Dedifferentiated amniotic fluid mesenchymal stem cell (primary cell): ENCODE measurements at regions not wholly inside any gene's neighbourhood (a gene's known extent, or its start where the extent isn't known, plus 50 kb on each side); places are given as distances from the start of the nearest gene placed in this dataset.

Source experiments
- DNase-seq: peaks from one replicate; pipeline ENCODE4 v3.0.0-alpha.2; 2016; ENCODE audit errors: extremely low spot score

DNA sequence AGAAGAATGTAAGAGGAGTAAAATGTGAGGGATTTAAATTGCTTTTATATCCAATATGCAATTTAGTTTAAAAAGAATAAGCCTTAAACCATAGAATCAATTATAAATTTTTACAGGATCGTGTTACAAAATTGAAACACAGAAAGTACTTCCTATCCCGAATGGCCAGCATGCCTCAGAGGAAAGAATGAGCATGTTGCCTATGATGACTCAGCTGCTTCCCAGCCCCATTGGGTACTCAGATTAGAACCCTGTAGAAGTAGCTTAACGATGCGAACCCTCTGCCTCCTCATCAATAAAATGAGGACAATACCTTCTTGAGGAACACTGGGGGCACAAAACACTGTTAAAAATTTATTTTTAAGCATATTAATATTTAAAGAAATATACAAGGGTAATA is 113.4 kb upstream of the CDK1 start:
- no peak for DNase-seq

DNA sequence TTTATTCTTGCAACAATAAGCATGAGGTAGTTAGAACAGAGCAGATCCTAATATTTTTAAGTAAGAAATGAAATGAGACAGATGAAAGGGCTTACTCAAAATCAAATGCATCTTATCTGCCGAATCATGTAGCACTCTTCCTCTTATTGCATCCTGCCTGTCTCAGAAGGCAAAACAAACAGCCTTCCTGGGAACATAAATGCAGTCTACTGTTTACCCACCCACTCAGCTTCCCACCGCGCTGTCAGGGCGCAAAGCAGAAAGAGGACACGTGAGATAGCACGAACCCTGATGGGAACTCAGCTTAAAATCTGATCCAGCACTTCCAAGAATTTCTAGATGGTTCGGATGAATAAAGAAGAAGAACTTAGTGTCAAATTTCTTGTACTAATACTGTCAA is 114.4 kb upstream of the CDK1 start:
- no peak for DNase-seq

DNA sequence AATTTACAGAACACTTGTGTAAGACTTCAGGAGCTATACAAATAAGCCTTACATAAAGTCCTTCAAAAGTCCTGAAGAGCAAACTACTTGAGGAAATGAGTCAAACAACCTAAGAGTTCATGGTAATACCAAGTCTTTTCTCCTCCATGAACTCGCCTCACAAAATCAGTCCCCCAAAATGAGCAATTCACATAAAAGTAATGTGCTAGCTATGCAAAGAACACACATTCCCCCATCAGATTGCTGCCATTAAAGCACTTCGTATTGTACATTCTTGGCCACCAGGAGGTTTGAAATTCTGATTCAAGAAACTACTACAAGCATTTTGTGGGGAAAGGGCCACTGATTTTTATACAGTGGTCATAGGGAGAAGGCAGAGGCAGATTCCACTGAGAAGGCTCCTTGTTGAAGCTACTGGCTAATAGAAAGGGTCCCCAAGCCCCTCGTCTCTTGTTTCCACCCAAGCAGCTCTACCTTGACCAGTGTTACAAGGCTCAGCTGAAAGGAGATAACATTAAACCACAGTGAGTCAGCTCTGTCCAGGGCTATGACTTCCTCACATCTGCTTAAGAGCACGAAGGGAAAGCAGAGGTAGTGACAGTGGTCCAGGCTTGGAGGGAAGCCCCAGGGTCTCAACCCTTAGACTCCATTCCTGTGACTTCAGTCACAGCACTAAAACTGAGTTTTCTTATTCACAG is 115.2 kb upstream of the CDK1 start:
- no peak for DNase-seq

DNA sequence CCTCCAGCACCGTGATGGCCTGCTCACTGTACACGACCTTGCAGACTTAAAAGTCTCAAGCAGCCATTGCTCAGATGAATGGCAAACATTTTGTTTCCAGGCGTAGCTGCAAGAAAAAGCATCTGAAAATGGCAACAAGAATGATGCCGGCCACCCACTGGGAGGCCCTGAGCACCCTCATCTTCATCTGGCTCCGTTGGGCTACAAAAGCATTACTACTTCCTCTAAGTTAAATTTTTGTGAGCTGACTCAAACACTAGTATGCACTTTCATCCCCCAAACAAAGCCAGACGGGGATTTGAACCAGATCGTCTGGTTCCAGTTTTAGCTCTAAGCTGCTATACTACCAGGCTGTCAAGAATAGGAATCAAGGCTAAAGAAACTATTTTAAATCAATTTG is 116.6 kb upstream of the CDK1 start:
- peak; percentile 16 for DNase-seq

DNA sequence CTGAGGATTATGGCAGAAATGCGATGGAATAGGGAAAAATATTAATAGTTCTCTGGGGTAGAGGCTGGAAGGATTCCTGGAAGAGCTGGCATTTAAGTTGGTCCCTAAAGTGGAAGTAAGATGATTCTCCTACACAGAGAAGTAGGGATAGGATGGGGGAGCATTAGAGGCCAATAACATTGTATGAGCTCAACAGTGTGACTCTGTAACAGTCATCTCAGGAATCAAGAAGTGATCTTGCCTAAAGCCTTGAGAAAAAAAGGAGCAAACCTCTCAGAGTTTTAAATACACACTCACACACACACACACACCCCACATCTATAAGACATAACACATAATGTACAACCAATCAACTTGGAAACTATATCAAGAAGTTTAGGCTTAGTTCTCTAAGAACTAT is 117.7 kb upstream of the CDK1 start:
- no peak for DNase-seq

DNA sequence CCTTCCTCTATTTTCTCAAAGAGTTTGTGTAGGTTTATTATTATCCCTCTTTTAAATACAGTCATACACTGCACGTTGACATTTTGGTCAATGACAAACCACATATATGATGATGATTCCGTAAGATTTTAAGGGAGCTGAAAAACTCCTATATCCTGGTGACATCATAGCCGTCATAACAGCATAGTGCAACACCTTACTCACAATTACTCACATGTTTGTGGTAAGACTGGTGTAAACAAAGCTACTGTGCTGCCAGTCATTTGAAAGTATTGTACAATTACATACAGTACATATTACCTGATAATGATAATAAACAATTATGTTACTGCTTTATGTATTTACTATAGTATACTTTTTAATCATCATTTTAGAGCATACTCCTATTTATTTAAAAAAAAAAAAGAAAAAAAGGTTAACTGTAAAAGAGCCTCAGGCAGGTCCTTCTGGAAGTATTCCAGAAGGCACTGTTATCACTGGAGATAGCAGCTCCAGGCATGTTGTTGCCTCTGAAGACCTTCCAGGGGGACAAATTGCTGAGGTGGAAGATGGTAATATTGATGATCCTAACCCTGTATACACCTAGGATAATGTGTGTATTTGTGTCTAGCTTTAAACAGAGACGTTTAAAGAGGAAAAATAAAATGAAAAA is 123.3 kb upstream of the CDK1 start:
- no peak for DNase-seq

DNA sequence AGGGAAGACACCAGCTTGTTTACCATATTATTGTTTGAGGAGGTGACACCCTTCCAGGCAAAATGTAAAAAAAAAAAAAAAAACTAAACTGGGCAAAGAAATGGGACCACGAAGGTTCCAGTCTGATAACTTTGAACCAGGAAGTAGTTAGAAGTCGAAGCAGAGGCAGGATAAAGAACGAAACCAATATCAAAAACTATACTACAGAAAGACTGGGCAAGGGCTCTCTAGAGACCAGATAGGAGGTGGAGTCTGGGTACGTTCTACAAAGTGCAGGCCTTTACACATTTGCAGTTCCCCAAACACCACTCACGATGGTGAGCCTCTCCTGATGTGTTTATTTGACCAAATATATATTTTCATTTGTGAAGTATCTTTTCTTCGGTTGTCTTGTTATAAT is 125.7 kb upstream of the CDK1 start:
- no peak for DNase-seq

DNA sequence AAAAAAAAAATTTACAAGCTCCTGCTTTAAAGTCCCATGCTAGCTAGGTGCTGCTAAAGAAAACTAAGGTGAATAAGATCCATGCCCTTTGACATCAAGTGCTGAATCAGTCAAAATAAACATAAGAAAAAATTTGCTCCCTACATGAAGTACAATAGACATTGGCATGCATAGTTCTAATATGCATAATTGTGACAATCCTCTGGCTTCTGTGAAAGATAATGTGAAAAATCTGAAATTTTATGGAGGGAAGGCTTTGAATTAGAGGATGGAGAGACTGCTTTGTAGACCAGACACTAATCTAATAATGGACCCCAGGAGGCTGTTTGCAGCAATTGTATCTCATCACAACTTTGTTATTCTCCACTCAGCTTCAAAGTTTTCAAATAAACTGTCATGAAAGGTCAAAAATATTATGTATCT is 127.9 kb upstream of the CDK1 start:
- no peak for DNase-seq

DNA sequence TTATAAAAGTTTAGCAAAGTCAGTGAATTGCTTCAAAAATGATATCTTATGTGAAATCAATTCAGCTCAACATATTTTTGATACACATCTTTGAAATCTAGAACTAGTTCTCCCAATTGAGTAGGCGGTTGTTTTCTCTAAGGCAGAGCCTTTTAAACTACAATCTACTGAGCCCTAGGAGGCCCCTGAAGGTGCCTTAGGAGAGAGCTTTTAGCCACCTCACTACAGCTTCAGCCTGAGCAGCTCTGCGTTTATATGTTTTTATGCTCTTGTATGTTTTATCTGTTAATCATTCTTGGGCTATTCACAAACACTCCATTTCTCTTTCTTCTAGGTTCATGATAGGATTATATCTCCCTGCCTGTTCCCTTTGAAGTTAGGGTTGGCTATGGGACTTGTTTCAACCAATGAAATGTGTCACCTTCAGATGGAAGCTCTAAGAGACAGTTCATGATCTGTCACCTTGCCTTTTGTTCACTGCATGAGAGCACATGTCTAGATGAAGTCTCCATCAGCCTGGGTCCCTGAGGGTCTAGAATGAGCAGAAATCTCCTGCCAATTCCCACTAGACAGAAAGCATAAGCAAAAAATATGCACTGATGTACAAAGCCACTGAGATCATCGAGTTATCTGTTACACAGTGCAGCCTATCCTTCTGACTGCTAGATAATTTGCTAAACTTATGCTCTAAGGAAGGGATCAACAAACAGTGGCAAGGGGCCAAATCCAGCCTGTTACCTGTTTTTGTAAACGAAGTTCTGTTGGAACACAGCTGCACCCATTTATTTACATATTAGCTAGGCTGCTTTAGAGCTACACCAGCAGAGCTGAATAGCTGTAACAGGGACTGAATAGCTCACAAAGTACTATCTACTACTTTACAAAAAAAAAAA is 128.5 kb upstream of the CDK1 start:
- no peak for DNase-seq

DNA sequence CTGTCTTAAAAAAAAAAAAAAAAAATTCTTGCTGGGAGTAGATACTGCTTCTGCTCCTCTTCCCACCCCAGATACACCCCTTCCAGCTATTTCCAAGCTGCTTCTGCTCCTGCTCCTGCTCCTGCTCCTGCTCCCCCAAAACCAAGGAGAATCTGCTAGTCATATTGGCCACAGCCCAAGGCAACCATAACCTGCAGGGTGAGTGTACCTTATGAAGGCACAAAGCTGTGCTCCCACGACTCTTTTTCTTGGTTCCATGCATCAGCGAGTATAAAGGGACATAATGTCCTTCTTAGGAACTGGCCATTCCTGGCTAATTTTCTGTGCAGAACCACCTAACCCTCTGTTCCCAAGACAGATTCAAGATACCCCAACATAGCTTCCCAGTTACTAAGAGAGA is 129.5 kb upstream of the CDK1 start:
- DNase-seq: no peak

DNA sequence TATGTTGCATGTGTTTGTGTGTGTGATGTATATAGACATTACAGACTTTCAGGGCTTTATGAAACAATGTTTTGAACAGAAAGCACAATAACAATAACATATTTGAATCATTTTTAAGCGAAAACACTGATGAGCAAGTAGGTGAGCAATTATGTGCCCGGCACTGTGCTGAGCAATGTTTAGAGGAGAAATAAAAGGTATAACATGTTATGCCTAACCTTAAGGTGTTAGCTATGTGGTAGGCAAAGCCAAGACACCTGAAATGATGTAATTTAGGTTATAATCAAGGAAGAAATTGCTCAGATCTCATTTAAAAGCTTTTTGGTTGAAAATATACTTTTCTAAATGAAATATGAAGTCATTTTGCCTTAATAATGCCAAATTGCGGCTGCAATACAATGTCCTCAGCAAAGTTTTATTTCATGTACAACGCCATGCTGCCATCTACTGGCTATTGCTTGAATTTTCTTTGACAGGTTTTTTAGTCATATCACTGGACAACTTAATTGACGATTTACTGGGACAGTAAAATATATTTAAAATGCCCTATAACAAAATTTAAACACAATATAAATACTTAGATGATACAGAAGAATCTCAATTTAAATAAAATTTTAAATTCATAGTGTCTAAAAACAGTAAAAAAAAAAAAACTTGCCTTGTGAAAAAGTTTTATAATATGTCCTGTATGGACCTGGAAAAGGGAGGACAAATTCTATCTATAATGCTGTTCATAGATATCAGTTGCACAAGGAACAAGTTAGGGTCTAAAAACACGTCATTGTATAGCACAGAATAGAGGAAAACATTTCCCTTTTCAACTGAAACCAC is 131.1 kb upstream of the CDK1 start:
- DNase-seq: peak; percentile 76

DNA sequence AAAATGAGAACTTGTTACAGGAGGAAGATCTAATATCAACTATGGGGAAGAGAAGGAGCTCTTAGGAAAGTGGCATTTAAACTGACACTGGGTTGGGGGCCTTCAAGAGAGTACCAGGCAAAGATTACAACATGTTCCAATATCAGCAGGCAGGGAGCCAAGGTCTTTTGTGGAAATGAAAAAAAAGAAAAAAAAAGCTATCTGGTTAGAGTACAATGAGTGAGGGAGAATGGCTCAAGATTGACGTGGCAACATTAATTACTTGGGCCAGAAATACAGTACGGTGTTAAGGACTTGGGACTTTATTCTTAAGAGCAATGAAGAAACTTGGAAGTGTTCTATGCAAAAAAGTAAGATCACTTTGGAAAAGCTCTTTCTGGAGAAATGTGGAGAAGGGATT is 132.3 kb upstream of the CDK1 start:
- no peak for DNase-seq

DNA sequence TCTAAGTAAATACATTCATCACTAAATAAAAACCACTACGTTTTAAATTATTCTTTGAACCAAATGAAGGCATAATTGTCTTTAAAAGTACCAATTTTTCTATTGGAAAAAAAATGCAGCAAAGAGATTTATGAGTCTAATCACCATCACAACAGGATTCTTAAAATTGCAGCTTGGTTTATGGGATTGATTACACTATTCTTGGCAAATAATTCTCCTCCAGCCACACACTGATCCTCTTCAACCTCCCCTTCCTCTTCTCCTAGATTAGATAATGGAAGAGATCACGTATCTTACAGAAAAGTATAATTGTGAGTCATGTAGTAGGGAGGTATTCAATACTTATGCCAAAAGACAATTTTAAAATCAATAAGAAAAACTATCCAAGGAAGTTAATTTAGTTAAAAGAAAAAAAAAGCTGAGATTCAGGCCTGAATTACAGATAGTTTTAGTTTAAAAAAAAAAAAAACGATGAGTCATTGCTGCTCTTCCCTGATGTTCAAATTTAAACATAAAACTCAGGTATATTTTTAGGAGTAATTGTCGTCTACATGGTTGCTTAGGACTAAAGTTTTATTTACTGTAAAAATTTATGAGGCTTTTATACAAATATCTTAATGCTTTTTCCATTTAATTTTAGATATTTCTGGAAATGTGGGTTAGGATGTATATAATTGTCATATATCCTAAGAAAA is 133.7 kb upstream of the CDK1 start:
- DNase-seq: no peak

DNA sequence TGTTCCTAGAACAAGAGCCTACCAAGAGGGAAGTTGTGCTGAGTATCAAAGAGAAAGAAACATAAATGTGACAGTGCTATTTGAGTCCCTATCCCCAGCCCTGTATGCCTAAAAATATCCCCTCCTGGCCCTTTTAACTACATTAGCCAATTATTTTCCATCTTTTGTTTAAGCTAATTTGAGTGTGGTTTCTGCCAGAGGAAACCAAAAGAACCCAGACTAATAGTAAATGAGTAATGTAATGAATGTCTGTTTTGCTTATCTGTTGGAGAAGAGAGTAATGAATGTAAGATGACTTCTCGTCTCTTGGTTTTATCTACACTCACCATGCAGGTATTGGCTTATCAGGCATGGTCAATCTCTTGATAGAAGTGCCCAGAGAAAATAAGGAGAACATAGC is 134.4 kb upstream of the CDK1 start:
- no peak for DNase-seq

DNA sequence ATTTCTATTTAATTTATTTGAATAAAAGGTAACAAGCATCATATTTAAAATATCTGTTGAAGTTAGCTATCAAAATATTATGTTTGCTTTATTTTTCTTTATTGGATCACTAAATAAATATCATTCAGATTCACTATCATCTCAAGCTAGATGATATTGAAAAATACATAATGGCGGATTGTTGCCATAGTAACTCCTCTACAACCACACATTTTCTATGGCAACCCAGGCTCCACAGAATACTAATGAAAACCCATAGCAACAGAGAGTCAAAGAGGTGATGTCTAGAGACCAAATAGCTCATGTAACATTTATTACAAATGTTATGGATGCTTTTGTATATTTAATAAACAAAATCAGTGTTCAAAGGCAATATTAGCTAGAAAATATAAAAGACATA is 148.9 kb upstream of the CDK1 start:
- DNase-seq: no peak

DNA sequence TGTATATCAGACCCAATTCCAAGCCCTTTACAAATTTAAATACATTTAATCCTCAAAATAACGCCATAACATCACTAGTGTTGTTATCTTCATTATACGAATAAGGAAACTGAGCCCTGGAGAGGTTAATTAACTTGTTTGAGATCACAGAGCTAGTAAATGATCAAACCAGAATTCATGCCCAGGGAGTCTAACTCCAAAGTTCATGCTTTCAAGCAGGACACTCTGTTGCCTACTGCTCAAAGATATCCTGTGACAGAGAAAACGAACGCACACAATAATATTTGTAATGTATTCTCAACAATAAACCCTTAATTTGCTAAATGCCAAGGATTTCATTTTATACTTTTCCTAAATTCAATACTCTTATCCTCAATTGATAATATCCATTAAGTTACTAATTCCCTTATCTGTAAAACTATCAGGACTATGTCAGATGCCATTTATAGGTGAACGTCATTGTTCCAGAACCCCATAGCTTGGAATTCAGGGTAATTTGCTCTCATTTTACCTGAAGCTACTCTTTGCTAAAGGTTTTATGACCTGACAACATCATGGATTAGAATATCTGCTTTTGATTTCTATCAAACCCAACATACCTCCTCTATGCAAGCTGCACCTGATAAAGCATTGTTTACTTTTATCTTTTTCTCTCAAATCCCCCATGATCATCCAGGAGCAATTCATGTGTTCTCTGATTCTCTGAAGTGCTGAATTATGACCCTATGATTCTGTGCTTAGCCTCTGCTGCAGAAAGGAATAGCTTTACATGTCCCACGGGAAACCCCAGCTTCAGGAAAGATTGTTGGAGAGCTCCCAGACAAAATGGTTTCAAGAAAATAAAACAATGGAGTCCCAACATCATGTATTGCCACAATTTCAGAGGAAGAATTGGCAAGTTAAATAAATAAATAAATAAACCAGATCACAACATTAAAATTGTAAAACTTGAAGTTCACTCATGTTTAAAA is 150.2 kb upstream of the CDK1 start:
- no peak for DNase-seq

DNA sequence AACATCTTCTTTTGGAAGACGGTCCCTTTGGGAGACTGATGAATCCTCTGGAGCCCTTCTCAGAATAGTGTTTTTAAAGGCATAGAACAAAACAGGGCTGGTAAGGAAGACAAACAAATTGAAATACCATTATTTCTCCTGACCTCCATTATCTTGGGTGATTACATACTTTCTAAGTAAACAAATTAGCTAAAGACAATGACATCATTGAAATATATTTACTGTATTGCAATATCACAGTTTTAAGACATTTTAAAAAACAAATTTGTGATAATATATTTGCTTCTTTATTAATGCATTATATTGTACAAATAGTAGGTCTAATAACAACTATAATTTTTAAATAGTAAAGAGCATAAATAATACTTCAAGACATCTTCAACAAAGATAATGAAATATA is 152.2 kb upstream of the CDK1 start:
- DNase-seq: no peak

DNA sequence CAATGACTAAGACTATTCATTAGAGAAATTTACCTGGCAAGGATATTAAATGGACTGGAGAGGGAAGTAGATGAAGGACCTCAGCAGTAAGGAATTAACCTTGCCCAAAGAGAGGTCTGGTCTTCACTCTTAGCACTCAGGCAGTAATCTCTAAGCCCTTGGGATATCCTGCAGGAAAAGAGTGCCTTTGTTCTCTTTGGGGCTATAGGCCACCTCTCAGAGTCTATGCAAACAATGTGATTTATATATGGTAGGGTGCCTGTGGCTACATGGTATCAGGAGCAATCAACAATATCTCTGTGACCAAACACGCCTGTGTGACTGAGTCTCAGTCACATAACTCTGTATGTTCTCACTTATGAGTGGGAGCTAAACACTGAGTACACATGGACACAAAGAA is 154.7 kb upstream of the CDK1 start:
- DNase-seq: no peak

DNA sequence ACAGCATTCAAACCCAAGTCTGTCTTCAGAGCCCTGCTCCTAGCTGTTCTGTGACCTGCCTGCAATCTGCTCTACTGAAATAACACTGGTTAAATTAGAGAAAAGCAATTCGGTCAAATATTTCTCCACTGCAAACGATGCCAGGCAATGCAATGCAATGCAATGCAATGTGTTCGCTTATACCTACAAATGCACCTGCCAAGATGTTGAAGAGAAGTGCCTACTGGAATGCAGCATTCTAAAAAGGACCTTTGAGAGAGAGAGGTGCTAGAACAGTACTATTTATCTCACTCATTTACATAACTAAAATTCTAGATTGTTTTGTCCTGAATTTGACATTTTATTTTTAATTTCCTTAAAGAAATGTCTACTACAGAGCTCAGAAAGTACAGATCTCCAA is 157.3 kb upstream of the CDK1 start:
- DNase-seq: no peak

DNA sequence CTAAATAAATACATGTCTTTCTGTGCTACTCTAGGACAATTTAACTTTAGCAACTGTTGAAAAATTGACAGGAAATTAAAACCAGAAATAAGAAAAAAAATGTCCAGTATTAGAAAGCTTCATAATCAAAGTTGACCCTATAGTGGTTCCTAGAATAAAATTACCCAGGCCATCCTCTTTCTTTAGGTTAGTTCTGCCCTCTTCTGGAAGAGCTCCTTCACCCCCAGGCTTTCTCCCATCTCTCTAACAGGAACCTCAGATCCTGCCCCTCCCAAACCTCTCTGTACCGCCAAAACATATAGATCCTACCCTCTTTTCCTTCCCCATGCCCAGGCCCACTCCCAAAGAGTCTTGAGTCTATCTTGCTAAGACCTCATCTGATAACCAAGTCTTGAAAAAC is 159.4 kb upstream of the CDK1 start:
- no peak for DNase-seq
